Uterus (tissue), 2 donors: ENCODE measurements at regions not wholly inside any gene's neighbourhood (a gene's known extent, or its start where the extent isn't known, plus 50 kb on each side); places are given as distances from the start of the nearest gene placed in this dataset.

Source experiments
- CTCF ChIP-seq, 4 experiments: fragments of 200-600 bp in 2 of 4; fragments of 450-650 bp in 2 of 4; sonication (generic) in 2 of 4; IDR thresholded peaks; one replicate each; pipeline ENCODE4 v1.5.1; 2016 to 2019; ENCODE audit warnings: antibody characterized with exemption in 4 of 4, mild to moderate bottlenecking in 2 of 4, moderate library complexity in 1 of 4
- POLR2A ChIP-seq, 2 donors: fragments of 450-650 bp; IDR thresholded peaks; one replicate each; pipeline ENCODE4 v1.6.1; 2016; ENCODE audit warnings: antibody characterized with exemption in 2 of 2, mild to moderate bottlenecking in 1 of 2, moderate library complexity in 1 of 2

- no peak for TF ChIP-seq POLR2A (IDR thresholded peaks at IDR 0.05)
- TF ChIP-seq CTCF (IDR thresholded peaks at IDR 0.05): no peak
Measured at GRCh38 chr3:157871838-157872460, 234.3 kb downstream of the SHOX2 start.
